CD4-positive, alpha-beta memory T cell (primary cell): ENCODE measurements at regions not wholly inside any gene's neighbourhood (a gene's known extent, or its start where the extent isn't known, plus 50 kb on each side); places are given as distances from the start of the nearest gene placed in this dataset.

ENCODE experiments used
- CTCF ChIA-PET: fragments of 350-600 bp; sonication (Branson Sonifier 250); formaldehyde crosslinking; loops from one replicate; lab custom pipeline; 2021; ENCODE audit warnings: inconsistent platforms; ENCODE audit not compliant: partially characterized antibody; lab: Charles Lee
- POLR2A ChIA-PET: fragments of 350-600 bp; sonication (Branson Sonifier 250); formaldehyde crosslinking; loops from one replicate; lab custom pipeline; 2021; ENCODE audit not compliant: partially characterized antibody; lab: Charles Lee
- DNase-seq, 5 donors: peaks; one replicate each; pipeline versions ENCODE4 v3.0.0 to v3.0.0-alpha.2; 2020 to 2022; ENCODE audit warnings: mixed read lengths in 1 of 5
- H3K27ac ChIP-seq: one replicate; pipeline ENCODE4 v1.7.0; 2013; ENCODE audit warnings: low read depth, low read length
- H3K27me3 ChIP-seq: 2 replicates; pipeline ENCODE4 v1.7.0; 2013; ENCODE audit warnings: mild to moderate bottlenecking, low read length, moderate library complexity; ENCODE audit not compliant: insufficient read depth
- H3K36me3 ChIP-seq: 2 replicates; pipeline ENCODE4 v1.7.0; 2013; ENCODE audit warnings: mild to moderate bottlenecking, low read length, moderate library complexity; ENCODE audit not compliant: insufficient read depth
- H3K4me1 ChIP-seq: 2 replicates; pipeline ENCODE4 v1.7.0; 2013; ENCODE audit warnings: mild to moderate bottlenecking, low read length, moderate library complexity; ENCODE audit not compliant: insufficient read depth
- H3K4me3 ChIP-seq, 2 donors: one replicate each; pipeline ENCODE4 v1.7.0; 2013; ENCODE audit warnings: low read length in 2 of 2, mild to moderate bottlenecking in 1 of 2
- H3K9me3 ChIP-seq, 2 donors: one replicate each; pipeline ENCODE4 v1.7.0; 2013; ENCODE audit warnings: low read length in 2 of 2, control low read depth in 1 of 2; ENCODE audit not compliant: control insufficient read depth in 1 of 2
- H3K27ac Mint-ChIP-seq, 7 donors: one replicate each; pipeline ENCODE4 v1.8.0; 2020 to 2021; ENCODE audit warnings: mixed read lengths in 7 of 7, mild to moderate bottlenecking in 6 of 7, inconsistent platforms in 3 of 7, moderate library complexity in 3 of 7
- H3K27me3 Mint-ChIP-seq, 2 donors: one replicate each; pipeline ENCODE4 v1.8.0; 2020 to 2021; ENCODE audit warnings: mixed read lengths in 2 of 2
- H3K36me3 Mint-ChIP-seq, 2 donors: one replicate each; pipeline ENCODE4 v1.8.0; 2020 to 2021; ENCODE audit warnings: mixed read lengths in 2 of 2, inconsistent platforms in 1 of 2, mild to moderate bottlenecking in 1 of 2
- H3K4me1 Mint-ChIP-seq, 4 donors: one replicate each; pipeline ENCODE4 v1.8.0; 2020 to 2021; ENCODE audit warnings: mixed read lengths in 4 of 4, mild to moderate bottlenecking in 1 of 4
- H3K4me3 Mint-ChIP-seq, 8 donors: one replicate each; pipeline ENCODE4 v1.8.0; 2020 to 2021; ENCODE audit warnings: mixed read lengths in 8 of 8, mild to moderate bottlenecking in 7 of 8, moderate library complexity in 6 of 8, inconsistent platforms in 3 of 8
- H3K9me3 Mint-ChIP-seq, 8 donors: one replicate each; pipeline ENCODE4 v1.8.0; 2020 to 2021; ENCODE audit warnings: mixed read lengths in 8 of 8, mild to moderate bottlenecking in 5 of 8, inconsistent platforms in 3 of 8, moderate library complexity in 1 of 8
- intact Hi-C: fragments of 100-400 bp; cut with micrococcal nuclease; formaldehyde crosslinking; loops from one replicate; pipeline ENCODE4 v1.15.1; 2023

GRCh38 chr4:66629927-66630326, 915.4 kb downstream of the CENPC start:
- Mint-ChIP-seq H3K4me1 (no peaks in the 10 kb centered on the region), H3K4me3 (no peak overlapping the region), H3K27me3 (no peaks in the 10 kb centered on the region), H3K27ac (no peak overlapping the region), H3K36me3 (no peaks in the 10 kb centered on the region), H3K9me3 (peaks cover 0 to 9% (median 4%) of the 10 kb centered on the region in 8 donors)
- POLR2A ChIA-PET, result no interaction called here
- Histone ChIP-seq H3K36me3 (no peaks in the 10 kb centered on the region), H3K4me1 (no peaks in the 10 kb centered on the region), H3K27ac (no peak overlapping the region), H3K27me3 (no peaks in the 10 kb centered on the region), H3K4me3 (no peak overlapping the region), H3K9me3 (no peaks in the 10 kb centered on the region)
- CTCF ChIA-PET, result no interaction called here
- intact Hi-C loops, result no loop called here
- no peak for DNase-seq

- peaks cover 0 to 15% (median 9%) of the 10 kb centered on the region in 8 donors for H3K9me3 Mint-ChIP-seq
- Histone ChIP-seq H3K9me3 (no peaks in the 10 kb centered on the region), H3K4me3 (no peak overlapping the region), H3K27ac (no peak overlapping the region), H3K27me3 (no peaks in the 10 kb centered on the region), H3K36me3 (no peaks in the 10 kb centered on the region), H3K4me1 (no peaks in the 10 kb centered on the region)
- H3K36me3 Mint-ChIP-seq, result no peaks in the 10 kb centered on the region
- no peaks in the 10 kb centered on the region for H3K27me3 Mint-ChIP-seq
- ChIA-PET POLR2A (no interaction called here), CTCF (no interaction called here)
- H3K4me1 Mint-ChIP-seq, result no peaks in the 10 kb centered on the region
- intact Hi-C loops, result no loop called here
- no peak overlapping the region for H3K4me3 Mint-ChIP-seq
- H3K27ac Mint-ChIP-seq, result no peak overlapping the region
- no peak for DNase-seq
Measured at GRCh38 chr4:66628146-66628545, 917.2 kb downstream of the CENPC start.

GRCh38 chr4:66625480-66625879, 919.8 kb downstream of the CENPC start:
- DNase-seq, result no peak
- Mint-ChIP-seq H3K9me3 (peaks cover 0 to 26% (median 9%) of the 10 kb centered on the region in 8 donors), H3K27ac (no peak overlapping the region), H3K4me3 (no peak overlapping the region), H3K36me3 (no peaks in the 10 kb centered on the region), H3K27me3 (no peaks in the 10 kb centered on the region), H3K4me1 (no peaks in the 10 kb centered on the region)
- H3K27me3 ChIP-seq, result no peaks in the 10 kb centered on the region
- H3K9me3 ChIP-seq, result no peaks in the 10 kb centered on the region
- no peaks in the 10 kb centered on the region for H3K36me3 ChIP-seq
- no peak overlapping the region for H3K4me3 ChIP-seq
- H3K4me1 ChIP-seq, result no peaks in the 10 kb centered on the region
- no peak overlapping the region for H3K27ac ChIP-seq
- ChIA-PET CTCF (no interaction called here), POLR2A (no interaction called here)
- intact Hi-C loops, result no loop called here

DNA sequence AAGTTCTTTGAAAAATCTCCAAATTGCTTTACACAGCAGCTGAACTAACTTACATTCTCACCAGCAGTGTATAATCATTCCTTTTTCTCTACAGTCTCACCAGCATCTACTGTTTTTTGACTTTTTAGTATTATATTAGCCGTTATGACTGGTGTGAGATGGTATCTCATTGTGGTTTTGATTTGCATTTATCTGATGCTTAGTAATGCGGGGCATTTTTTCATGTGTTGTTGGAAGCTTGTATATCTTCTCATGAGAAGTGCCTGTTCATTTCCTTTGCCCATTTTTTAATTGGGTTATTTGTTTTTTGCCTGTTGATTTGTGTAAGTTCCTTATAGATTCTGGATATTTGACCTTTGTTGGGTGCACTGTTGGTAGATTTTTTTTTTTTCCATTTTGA, 931.7 kb downstream of the CENPC start:
- H3K9me3 ChIP-seq, result no peaks in the 10 kb centered on the region
- no peak overlapping the region for H3K4me3 ChIP-seq
- ChIA-PET CTCF (no interaction called here), POLR2A (no interaction called here)
- no peaks in the 10 kb centered on the region for H3K4me1 ChIP-seq
- H3K27ac Mint-ChIP-seq, result no peak overlapping the region
- no peak overlapping the region for H3K27ac ChIP-seq
- DNase-seq, result no peak
- H3K4me1 Mint-ChIP-seq, result no peaks in the 10 kb centered on the region
- intact Hi-C loops, result no loop called here
- no peaks in the 10 kb centered on the region for H3K36me3 ChIP-seq
- H3K27me3 ChIP-seq, result no peaks in the 10 kb centered on the region
- H3K9me3 Mint-ChIP-seq, result peaks cover 0 to 36% (median 11%) of the 10 kb centered on the region in 8 donors
- H3K27me3 Mint-ChIP-seq, result no peaks in the 10 kb centered on the region
- H3K36me3 Mint-ChIP-seq, result no peaks in the 10 kb centered on the region
- H3K4me3 Mint-ChIP-seq, result no peak overlapping the region

DNA sequence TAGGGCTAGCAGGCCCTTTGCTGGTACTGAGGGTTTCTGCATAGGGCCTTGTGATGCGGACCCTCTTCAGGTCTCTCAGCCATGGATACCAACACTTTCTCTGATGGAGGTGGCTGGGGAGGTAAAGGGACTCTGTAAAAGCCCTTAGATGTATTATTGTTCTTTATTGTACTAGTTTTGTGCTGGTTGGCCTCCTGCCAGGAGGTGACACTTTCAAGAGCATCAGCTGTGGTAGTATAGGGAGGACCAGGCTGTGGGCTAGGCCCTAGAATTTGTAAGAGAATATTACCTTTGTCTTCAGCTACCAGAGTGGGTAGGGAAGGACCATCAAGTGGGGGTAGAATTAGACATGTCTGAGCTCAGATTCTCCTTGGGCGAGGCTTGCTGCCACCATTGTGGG, 936.3 kb downstream of the CENPC start:
- H3K27me3 Mint-ChIP-seq, result no peaks in the 10 kb centered on the region
- ChIA-PET POLR2A (no interaction called here), CTCF (no interaction called here)
- peaks cover 0 to 11% (median 4%) of the 10 kb centered on the region in 8 donors for H3K9me3 Mint-ChIP-seq
- Histone ChIP-seq H3K4me1 (no peaks in the 10 kb centered on the region), H3K27me3 (no peaks in the 10 kb centered on the region), H3K9me3 (no peaks in the 10 kb centered on the region), H3K27ac (no peak overlapping the region), H3K4me3 (no peak overlapping the region), H3K36me3 (no peaks in the 10 kb centered on the region)
- no peaks in the 10 kb centered on the region for H3K4me1 Mint-ChIP-seq
- no peak overlapping the region for H3K27ac Mint-ChIP-seq
- H3K4me3 Mint-ChIP-seq, result no peak overlapping the region
- H3K36me3 Mint-ChIP-seq, result no peaks in the 10 kb centered on the region
- intact Hi-C loops, result no loop called here
- DNase-seq, result no peak

DNA sequence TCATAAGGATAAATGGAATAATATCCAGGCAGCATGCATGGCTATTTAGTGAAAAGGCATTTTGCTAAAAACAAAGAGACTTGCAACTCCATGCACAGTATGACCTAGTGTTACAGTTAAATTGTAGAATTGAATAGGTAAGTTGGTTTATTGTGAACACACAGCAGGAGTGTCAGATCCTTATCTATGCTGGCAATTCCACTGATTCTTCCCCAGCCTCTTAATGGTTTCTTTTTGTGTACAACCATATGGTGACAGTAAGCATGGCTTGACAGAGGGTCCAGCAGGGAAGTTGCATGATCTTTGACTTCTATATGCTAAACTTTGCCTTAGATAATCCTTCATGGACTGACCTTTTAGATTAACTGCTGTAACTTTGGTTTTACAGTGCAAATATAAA, 936.6 kb upstream of the EPHA5 start:
- peaks cover 0 to 11% (median 3%) of the 10 kb centered on the region in 8 donors for H3K9me3 Mint-ChIP-seq
- no peaks in the 10 kb centered on the region for H3K36me3 ChIP-seq
- H3K4me3 ChIP-seq, result no peak overlapping the region
- H3K9me3 ChIP-seq, result no peaks in the 10 kb centered on the region
- POLR2A ChIA-PET, result no interaction called here
- H3K27me3 Mint-ChIP-seq, result no peaks in the 10 kb centered on the region
- H3K27me3 ChIP-seq, result no peaks in the 10 kb centered on the region
- no peaks in the 10 kb centered on the region for H3K36me3 Mint-ChIP-seq
- CTCF ChIA-PET, result no interaction called here
- intact Hi-C loops, result no loop called here
- H3K4me1 ChIP-seq, result no peaks in the 10 kb centered on the region
- no peaks in the 10 kb centered on the region for H3K4me1 Mint-ChIP-seq
- no peak overlapping the region for H3K27ac Mint-ChIP-seq
- no peak overlapping the region for H3K4me3 Mint-ChIP-seq
- no peak for DNase-seq
- H3K27ac ChIP-seq, result no peak overlapping the region

- Mint-ChIP-seq H3K4me3 (no peak overlapping the region), H3K9me3 (peaks cover 0 to 11% (median 3%) of the 10 kb centered on the region in 8 donors), H3K4me1 (no peaks in the 10 kb centered on the region), H3K36me3 (no peaks in the 10 kb centered on the region), H3K27ac (no peak overlapping the region), H3K27me3 (no peaks in the 10 kb centered on the region)
- Histone ChIP-seq H3K4me3 (no peak overlapping the region), H3K9me3 (no peaks in the 10 kb centered on the region), H3K27me3 (no peaks in the 10 kb centered on the region), H3K36me3 (no peaks in the 10 kb centered on the region), H3K27ac (no peak overlapping the region), H3K4me1 (no peaks in the 10 kb centered on the region)
- DNase-seq, result no peak
- intact Hi-C loops, result no loop called here
- POLR2A ChIA-PET, result no interaction called here
- CTCF ChIA-PET, result no interaction called here
Measured at GRCh38 chr4:66606215-66606614, 935.9 kb upstream of the EPHA5 start.

- intact Hi-C loops, result no loop called here
- no peak overlapping the region for H3K4me3 Mint-ChIP-seq
- DNase-seq, result no peak
- H3K9me3 ChIP-seq, result no peaks in the 10 kb centered on the region
- ChIA-PET CTCF (no interaction called here), POLR2A (no interaction called here)
- no peaks in the 10 kb centered on the region for H3K36me3 Mint-ChIP-seq
- no peaks in the 10 kb centered on the region for H3K4me1 Mint-ChIP-seq
- no peak overlapping the region for H3K27ac ChIP-seq
- H3K27me3 ChIP-seq, result no peaks in the 10 kb centered on the region
- H3K4me1 ChIP-seq, result no peaks in the 10 kb centered on the region
- no peaks in the 10 kb centered on the region for H3K36me3 ChIP-seq
- H3K9me3 Mint-ChIP-seq, result peaks cover 0 to 8% (median 3%) of the 10 kb centered on the region in 8 donors
- H3K4me3 ChIP-seq, result no peak overlapping the region
- no peaks in the 10 kb centered on the region for H3K27me3 Mint-ChIP-seq
- H3K27ac Mint-ChIP-seq, result no peak overlapping the region
Measured at GRCh38 chr4:66604192-66604591, 933.9 kb upstream of the EPHA5 start.
